SK-N-SH (cell line): ENCODE measurements at regions not wholly inside any gene's neighbourhood (a gene's known extent, or its start where the extent isn't known, plus 50 kb on each side); places are given as distances from the start of the nearest gene placed in this dataset.

Experiments used
- CTCF ChIA-PET: fragments of 300-600, 350-600 bp; formaldehyde crosslinking; extraction: SDS; loops from one replicate; lab custom pipeline; 2021; lab: Yijun Ruan, JAX
- POLR2A ChIA-PET: fragments of 350-600 bp; sonication (Branson Sonifier 250); formaldehyde crosslinking; extraction: SDS; loops from one replicate; lab custom pipeline; 2020; ENCODE audit warnings: antibody characterized with exemption, inconsistent platforms; lab: Yijun Ruan, JAX
- DNase-seq: peaks from one replicate; pipeline ENCODE4 v3.0.0; 2012
- H2AFZ ChIP-seq: fragments of 200-600 bp; sonication (generic); 2 replicates; pipeline ENCODE4 v1.8.1; 2016; ENCODE audit warnings: antibody characterized with exemption, mild to moderate bottlenecking, low read depth
- H3F3A ChIP-seq: fragments of 200-600 bp; sonication (generic); replicated peaks from 2 replicates; pipeline ENCODE3; 2016; ENCODE audit warnings: antibody characterized with exemption, mild to moderate bottlenecking; ENCODE audit not compliant: insufficient read depth
- H3K27ac ChIP-seq, 2 experiments: fragments of 200-500 bp in 1 of 2; fragments of 200-600 bp in 1 of 2; sonication (Bioruptor generic) in 1 of 2; sonication (generic), shearing (Covaris generic) in 1 of 2; 2 replicates each; pipeline versions ENCODE4 v1.5.1 to v1.6.1; 2014 to 2016; ENCODE audit warnings: low read depth in 2 of 2, inconsistent platforms in 1 of 2, low read length in 1 of 2, mild to moderate bottlenecking in 1 of 2, mixed read lengths in 1 of 2
- H3K27me3 ChIP-seq: fragments of 200-600 bp; sonication (generic), shearing (Covaris generic); 2 replicates; pipeline ENCODE4 v1.6.1; 2016; ENCODE audit warnings: mixed run types; ENCODE audit not compliant: insufficient read depth
- H3K36me3 ChIP-seq, 2 experiments: fragments of 200-500 bp in 1 of 2; fragments of 200-600 bp in 1 of 2; sonication (Bioruptor generic) in 1 of 2; sonication (generic) in 1 of 2; replicated peaks in 1 of 2; 2 replicates each; pipeline versions ENCODE3 to v1.5.1; 2014 to 2016; ENCODE audit warnings: low read length in 1 of 2, mild to moderate bottlenecking in 1 of 2; ENCODE audit not compliant: insufficient read depth in 2 of 2, control insufficient read depth in 1 of 2
- H3K4me1 ChIP-seq, 2 experiments: fragments of 200-500 bp in 1 of 2; fragments of 200-600 bp in 1 of 2; sonication (Bioruptor generic) in 1 of 2; sonication (generic), shearing (Covaris generic) in 1 of 2; 2 replicates each; pipeline versions ENCODE4 v1.5.1 to v1.6.1; 2014 to 2016; ENCODE audit warnings: low read depth in 1 of 2, low read length in 1 of 2, mixed run types in 1 of 2; ENCODE audit not compliant: insufficient read depth in 2 of 2, control insufficient read depth in 1 of 2
- H3K4me2 ChIP-seq: fragments of 200-600 bp; sonication (generic), shearing (Covaris generic); 2 replicates; pipeline ENCODE4 v1.6.1; 2017; ENCODE audit warnings: mixed run types
- H3K4me3 ChIP-seq, 2 experiments: fragments of 200-500 bp in 1 of 2; fragments of 200-600 bp in 1 of 2; sonication (Bioruptor generic) in 1 of 2; sonication (generic), shearing (Covaris generic) in 1 of 2; 2 replicates each; pipeline versions ENCODE4 v1.5.1 to v1.8.1; 2014 to 2016; ENCODE audit warnings: low read depth in 2 of 2, inconsistent platforms in 1 of 2, low read length in 1 of 2, mild to moderate bottlenecking in 1 of 2, mixed read lengths in 1 of 2, moderate library complexity in 1 of 2
- H3K79me2 ChIP-seq: fragments of 200-600 bp; sonication (generic); 2 replicates; pipeline ENCODE4 v1.8.1; 2017; ENCODE audit warnings: mild to moderate bottlenecking; ENCODE audit not compliant: insufficient read depth
- H3K9ac ChIP-seq: fragments of 200-600 bp; sonication (generic); 2 replicates; pipeline ENCODE4 v1.6.1; 2017; ENCODE audit warnings: mixed run types
- H3K9me2 ChIP-seq: fragments of 200-600 bp; sonication (generic); 2 replicates; pipeline ENCODE4 v1.6.1; 2017; ENCODE audit warnings: mixed run types
- H3K9me3 ChIP-seq: fragments of 200-600 bp; sonication (generic); 2 replicates; pipeline ENCODE4 v1.6.1; 2017; ENCODE audit warnings: mixed run types, mild to moderate bottlenecking, moderate library complexity
- H4K20me1 ChIP-seq: fragments of 200-600 bp; sonication (generic); 2 replicates; pipeline ENCODE4 v1.6.1; 2017; ENCODE audit warnings: mild to moderate bottlenecking, mixed run types; ENCODE audit not compliant: insufficient read depth
- CHD2 ChIP-seq: fragments of 150-350 bp; IDR thresholded peaks from 2 replicates; pipeline ENCODE4 v1.6.1; 2018; ENCODE audit warnings: low read length; ENCODE audit not compliant: partially characterized antibody
- ELF1 ChIP-seq: IDR thresholded peaks from 2 replicates; pipeline ENCODE4 v1.4.0; 2012
- EP300 ChIP-seq, 2 experiments: IDR thresholded peaks; 2 replicates each; pipeline versions ENCODE4 v1.4.0 to v1.6.1; 2012; ENCODE audit warnings: borderline replicate concordance in 1 of 2, low read depth in 1 of 2, low read length in 1 of 2
- GATA2 ChIP-seq: sonication (generic); formaldehyde crosslinking; IDR thresholded peaks from 2 replicates; pipeline ENCODE4 v1.5.0; 2020; ENCODE audit warnings: mild to moderate bottlenecking, missing genetic modification reagents
- JUND ChIP-seq: IDR thresholded peaks from 2 replicates; pipeline ENCODE4 v1.4.0; 2012
- MEF2A ChIP-seq: IDR thresholded peaks from 2 replicates; pipeline ENCODE4 v1.4.0; 2012; ENCODE audit warnings: low read depth, borderline replicate concordance
- MXI1 ChIP-seq: IDR thresholded peaks from 2 replicates; pipeline ENCODE4 v1.6.1; 2012; ENCODE audit warnings: mild to moderate bottlenecking, low read depth, low read length, improper control_type of control experiment
- NFIC ChIP-seq: IDR thresholded peaks from 2 replicates; pipeline ENCODE4 v1.4.0; 2012; ENCODE audit warnings: borderline replicate concordance
- NRF1 ChIP-seq: IDR thresholded peaks from 2 replicates; pipeline ENCODE4 v1.6.1; 2012; ENCODE audit warnings: low read depth, mild to moderate bottlenecking, low read length
- PBX3 ChIP-seq: IDR thresholded peaks from 2 replicates; pipeline ENCODE4; 2012
- RAD21 ChIP-seq: IDR thresholded peaks from 2 replicates; pipeline ENCODE4 v1.6.1; 2012; ENCODE audit warnings: mild to moderate bottlenecking, low read length
- RCOR1 ChIP-seq: fragments of 150-350 bp; IDR thresholded peaks from 2 replicates; pipeline ENCODE4 v1.6.1; 2017; ENCODE audit warnings: antibody characterized with exemption, low read length
- REST ChIP-seq: IDR thresholded peaks from 2 replicates; pipeline ENCODE4 v1.6.1; 2012; ENCODE audit warnings: mild to moderate bottlenecking, low read depth, low read length, moderate library complexity
- SIN3A ChIP-seq: IDR thresholded peaks from 2 replicates; pipeline ENCODE4 v1.6.1; 2012; ENCODE audit warnings: low read depth, mild to moderate bottlenecking, low read length, moderate library complexity, borderline replicate concordance
- TCF12 ChIP-seq: IDR thresholded peaks from 2 replicates; pipeline ENCODE4 v1.4.0; 2012
- WGBS: methylation state at CpG from one replicate; pipeline ENCODE4 v1.1.6; 2017; ENCODE audit warnings: low lambda C conversion rate; 5-methylcytosine and 5-hydroxymethylcytosine counted together
- TF ChIP-seq, protein P1 (sequence below): fragments of 150-350 bp; IDR thresholded peaks from 2 replicates; pipeline ENCODE4 v1.6.1; 2017; ENCODE audit warnings: antibody characterized with exemption, low read length, low read depth, borderline replicate concordance
- TF ChIP-seq, protein P2 (sequence below): IDR thresholded peaks from 2 replicates; pipeline ENCODE4 v1.4.0; 2012; ENCODE audit warnings: low read depth, borderline replicate concordance
- TF ChIP-seq, protein P3 (sequence below): fragments of 150-350 bp; IDR thresholded peaks from 2 replicates; pipeline ENCODE4 v1.6.1; 2016; ENCODE audit warnings: mild to moderate bottlenecking, low read depth, low read length

- H3K79me2 ChIP-seq, result no peaks in the 10 kb centered on the region
- no peaks in the 10 kb centered on the region for H3K9me2 ChIP-seq
- CTCF ChIA-PET, result no interaction called here
- H3K4me1 ChIP-seq, result no peaks in the 10 kb centered on the region; a peak in 1 of 4 replicates
- H3K27ac ChIP-seq, result no peak overlapping the region
- TF ChIP-seq NFIC (no peak), GATA2 (CRISPR knock-in tag) (no peak), CHD2 (no peak), SIN3A (no peak), RCOR1 (no peak), MEF2A (no peak), EP300 (IDR thresholded peaks at IDR 0.05; ENCODE audit: borderline replicate concordance in 1 of 2, low read depth in 1 of 2, low read length in 1 of 2) (no peak), REST (no peak), JUND (no peak), NRF1 (no peak), PBX3 (no peak), MXI1 (no peak), ELF1 (no peak), TCF12 (no peak), RAD21 (no peak)
- TF ChIP-seq, protein P1, sequence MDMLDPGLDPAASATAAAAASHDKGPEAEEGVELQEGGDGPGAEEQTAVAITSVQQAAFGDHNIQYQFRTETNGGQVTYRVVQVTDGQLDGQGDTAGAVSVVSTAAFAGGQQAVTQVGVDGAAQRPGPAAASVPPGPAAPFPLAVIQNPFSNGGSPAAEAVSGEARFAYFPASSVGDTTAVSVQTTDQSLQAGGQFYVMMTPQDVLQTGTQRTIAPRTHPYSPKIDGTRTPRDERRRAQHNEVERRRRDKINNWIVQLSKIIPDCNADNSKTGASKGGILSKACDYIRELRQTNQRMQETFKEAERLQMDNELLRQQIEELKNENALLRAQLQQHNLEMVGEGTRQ, result no peak
- TF ChIP-seq, protein P2, sequence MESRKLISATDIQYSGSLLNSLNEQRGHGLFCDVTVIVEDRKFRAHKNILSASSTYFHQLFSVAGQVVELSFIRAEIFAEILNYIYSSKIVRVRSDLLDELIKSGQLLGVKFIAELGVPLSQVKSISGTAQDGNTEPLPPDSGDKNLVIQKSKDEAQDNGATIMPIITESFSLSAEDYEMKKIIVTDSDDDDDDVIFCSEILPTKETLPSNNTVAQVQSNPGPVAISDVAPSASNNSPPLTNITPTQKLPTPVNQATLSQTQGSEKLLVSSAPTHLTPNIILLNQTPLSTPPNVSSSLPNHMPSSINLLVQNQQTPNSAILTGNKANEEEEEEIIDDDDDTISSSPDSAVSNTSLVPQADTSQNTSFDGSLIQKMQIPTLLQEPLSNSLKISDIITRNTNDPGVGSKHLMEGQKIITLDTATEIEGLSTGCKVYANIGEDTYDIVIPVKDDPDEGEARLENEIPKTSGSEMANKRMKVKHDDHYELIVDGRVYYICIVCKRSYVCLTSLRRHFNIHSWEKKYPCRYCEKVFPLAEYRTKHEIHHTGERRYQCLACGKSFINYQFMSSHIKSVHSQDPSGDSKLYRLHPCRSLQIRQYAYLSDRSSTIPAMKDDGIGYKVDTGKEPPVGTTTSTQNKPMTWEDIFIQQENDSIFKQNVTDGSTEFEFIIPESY, result no peak
- TF ChIP-seq, protein P3, sequence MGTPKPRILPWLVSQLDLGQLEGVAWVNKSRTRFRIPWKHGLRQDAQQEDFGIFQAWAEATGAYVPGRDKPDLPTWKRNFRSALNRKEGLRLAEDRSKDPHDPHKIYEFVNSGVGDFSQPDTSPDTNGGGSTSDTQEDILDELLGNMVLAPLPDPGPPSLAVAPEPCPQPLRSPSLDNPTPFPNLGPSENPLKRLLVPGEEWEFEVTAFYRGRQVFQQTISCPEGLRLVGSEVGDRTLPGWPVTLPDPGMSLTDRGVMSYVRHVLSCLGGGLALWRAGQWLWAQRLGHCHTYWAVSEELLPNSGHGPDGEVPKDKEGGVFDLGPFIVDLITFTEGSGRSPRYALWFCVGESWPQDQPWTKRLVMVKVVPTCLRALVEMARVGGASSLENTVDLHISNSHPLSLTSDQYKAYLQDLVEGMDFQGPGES, result no peak
- H3F3A ChIP-seq, result no peaks in the 10 kb centered on the region
- no peaks in the 10 kb centered on the region for H4K20me1 ChIP-seq
- no peaks in the 10 kb centered on the region for H3K27me3 ChIP-seq
- no peak overlapping the region for H2AFZ ChIP-seq
- 8% methylated on average over 2 of the region's 2 CpGs for WGBS
- no peaks in the 10 kb centered on the region for H3K36me3 ChIP-seq
- H3K9ac ChIP-seq, result no peak overlapping the region
- no peak for DNase-seq
- POLR2A ChIA-PET, result no interaction called here
- H3K9me3 ChIP-seq, result no peaks in the 10 kb centered on the region
- H3K4me2 ChIP-seq, result no peak overlapping the region
- H3K4me3 ChIP-seq, result no peak overlapping the region
Observed at GRCh38 chr11:134679592-134679991, 267.6 kb upstream of the B3GAT1 start.
